ENCODE measurements at regions not wholly inside any gene's neighbourhood (a gene's known extent, or its start where the extent isn't known, plus 50 kb on each side); places are given as distances from the start of the nearest gene placed in this dataset.

GRCh38 chr9:22382331-22382730 lies 64.3 kb upstream of the DMRTA1 start:
- H3K9ac ChIP-seq: no peak overlapping the region
- no peaks in the 10 kb centered on the region for H3K36me3 ChIP-seq (ENCODE audit: insufficient read depth)
- no peak overlapping the region for H2AFZ ChIP-seq (ENCODE audit: low read depth)
- no peaks in the 10 kb centered on the region for H3K4me1 ChIP-seq (ENCODE audit: low read depth, poor library complexity, severe bottlenecking)
- no peak overlapping the region for H3K4me2 ChIP-seq
- H3K27ac ChIP-seq: no peak overlapping the region
- TF ChIP-seq, protein P1, sequence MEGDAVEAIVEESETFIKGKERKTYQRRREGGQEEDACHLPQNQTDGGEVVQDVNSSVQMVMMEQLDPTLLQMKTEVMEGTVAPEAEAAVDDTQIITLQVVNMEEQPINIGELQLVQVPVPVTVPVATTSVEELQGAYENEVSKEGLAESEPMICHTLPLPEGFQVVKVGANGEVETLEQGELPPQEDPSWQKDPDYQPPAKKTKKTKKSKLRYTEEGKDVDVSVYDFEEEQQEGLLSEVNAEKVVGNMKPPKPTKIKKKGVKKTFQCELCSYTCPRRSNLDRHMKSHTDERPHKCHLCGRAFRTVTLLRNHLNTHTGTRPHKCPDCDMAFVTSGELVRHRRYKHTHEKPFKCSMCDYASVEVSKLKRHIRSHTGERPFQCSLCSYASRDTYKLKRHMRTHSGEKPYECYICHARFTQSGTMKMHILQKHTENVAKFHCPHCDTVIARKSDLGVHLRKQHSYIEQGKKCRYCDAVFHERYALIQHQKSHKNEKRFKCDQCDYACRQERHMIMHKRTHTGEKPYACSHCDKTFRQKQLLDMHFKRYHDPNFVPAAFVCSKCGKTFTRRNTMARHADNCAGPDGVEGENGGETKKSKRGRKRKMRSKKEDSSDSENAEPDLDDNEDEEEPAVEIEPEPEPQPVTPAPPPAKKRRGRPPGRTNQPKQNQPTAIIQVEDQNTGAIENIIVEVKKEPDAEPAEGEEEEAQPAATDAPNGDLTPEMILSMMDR (conservative IDR thresholded peaks at IDR 0.05; ENCODE audit: low read depth, low read length): no peak
- no peak overlapping the region for H3K4me3 ChIP-seq (IDR thresholded peaks at IDR 0.05; ENCODE audit: insufficient read depth, low read depth, low read length)
- no peaks in the 10 kb centered on the region for H4K20me1 ChIP-seq (ENCODE audit: insufficient read depth)
- no peaks in the 10 kb centered on the region for H3K79me2 ChIP-seq (ENCODE audit: insufficient read depth, low read depth)
- no peaks in the 10 kb centered on the region for H3K27me3 ChIP-seq (ENCODE audit: insufficient read depth, low read depth)

GRCh38 chr9:22383718-22384117 lies 62.9 kb upstream of the DMRTA1 start:
- TF ChIP-seq, protein P1 (conservative IDR thresholded peaks at IDR 0.05; ENCODE audit: low read depth, low read length): no peak
- Histone ChIP-seq H3K27me3 (ENCODE audit: insufficient read depth, low read depth) (no peaks in the 10 kb centered on the region), H3K4me1 (ENCODE audit: low read depth, poor library complexity, severe bottlenecking) (no peaks in the 10 kb centered on the region), H2AFZ (ENCODE audit: low read depth) (no peak overlapping the region), H3K4me3 (IDR thresholded peaks at IDR 0.05; ENCODE audit: insufficient read depth, low read depth, low read length) (no peak overlapping the region), H3K79me2 (ENCODE audit: insufficient read depth, low read depth) (no peaks in the 10 kb centered on the region), H3K9ac (no peak overlapping the region), H3K27ac (no peak overlapping the region), H4K20me1 (ENCODE audit: insufficient read depth) (no peaks in the 10 kb centered on the region), H3K36me3 (ENCODE audit: insufficient read depth) (no peaks in the 10 kb centered on the region), H3K4me2 (no peak overlapping the region)

DNA sequence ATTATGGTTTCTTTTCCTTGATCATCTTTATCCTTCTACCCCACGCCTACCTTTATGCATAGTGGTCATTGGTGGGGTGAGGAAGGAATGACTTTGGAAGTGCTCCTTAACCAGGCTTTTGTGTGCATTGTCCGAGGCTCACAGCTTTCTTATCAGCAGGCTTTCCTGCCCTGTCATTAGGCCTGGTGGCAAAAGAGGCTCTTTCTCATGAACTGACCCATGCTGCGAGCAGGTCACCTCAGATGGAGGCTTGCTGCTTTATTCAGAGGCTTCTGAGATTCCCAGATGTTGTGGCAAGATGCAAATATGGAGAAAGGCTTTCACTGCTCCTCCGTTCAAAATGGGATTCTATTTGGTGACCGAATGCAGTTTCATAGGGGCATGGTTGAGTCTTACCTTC lies 57.4 kb upstream of the DMRTA1 start:
- H3K4me3 ChIP-seq (IDR thresholded peaks at IDR 0.05; ENCODE audit: insufficient read depth, low read depth, low read length): no peak overlapping the region
- no peak overlapping the region for H3K27ac ChIP-seq
- H3K4me2 ChIP-seq: no peak overlapping the region
- no peaks in the 10 kb centered on the region for H3K79me2 ChIP-seq (ENCODE audit: insufficient read depth, low read depth)
- no peak overlapping the region for H3K9ac ChIP-seq
- H2AFZ ChIP-seq (ENCODE audit: low read depth): no peak overlapping the region
- H4K20me1 ChIP-seq (ENCODE audit: insufficient read depth): no peaks in the 10 kb centered on the region
- TF ChIP-seq, protein P1 (conservative IDR thresholded peaks at IDR 0.05; ENCODE audit: low read depth, low read length): no peak
- no peaks in the 10 kb centered on the region for H3K4me1 ChIP-seq (ENCODE audit: low read depth, poor library complexity, severe bottlenecking)
- no peaks in the 10 kb centered on the region for H3K27me3 ChIP-seq (ENCODE audit: insufficient read depth, low read depth)
- no peaks in the 10 kb centered on the region for H3K36me3 ChIP-seq (ENCODE audit: insufficient read depth)

DNA sequence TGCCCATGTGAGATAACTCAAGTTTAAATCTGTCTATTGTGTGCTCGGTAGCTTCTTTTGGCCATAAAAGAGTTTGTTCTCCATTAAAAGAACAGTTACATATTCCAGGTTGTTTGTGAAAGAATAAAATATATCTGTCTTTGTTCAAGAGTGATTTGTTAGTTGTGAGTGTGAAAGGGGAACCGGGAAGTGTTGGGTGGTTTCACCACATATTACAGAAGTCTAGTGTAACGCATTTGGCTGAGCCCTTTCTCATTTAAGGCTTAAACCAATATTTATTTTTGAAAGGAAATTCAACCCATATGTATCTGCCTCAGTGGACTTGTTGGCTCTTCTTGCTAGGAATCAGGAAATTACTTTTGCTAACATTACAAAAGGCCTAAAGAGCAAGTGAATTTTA lies 54.1 kb upstream of the DMRTA1 start:
- TF ChIP-seq, protein P1 (conservative IDR thresholded peaks at IDR 0.05; ENCODE audit: low read depth, low read length): no peak
- no peaks in the 10 kb centered on the region for H3K27me3 ChIP-seq (ENCODE audit: insufficient read depth, low read depth)
- H3K9ac ChIP-seq: no peak overlapping the region
- no peaks in the 10 kb centered on the region for H4K20me1 ChIP-seq (ENCODE audit: insufficient read depth)
- H3K27ac ChIP-seq: no peak overlapping the region
- no peaks in the 10 kb centered on the region for H3K4me1 ChIP-seq (ENCODE audit: low read depth, poor library complexity, severe bottlenecking)
- H3K4me3 ChIP-seq (IDR thresholded peaks at IDR 0.05; ENCODE audit: insufficient read depth, low read depth, low read length): no peak overlapping the region
- H3K36me3 ChIP-seq (ENCODE audit: insufficient read depth): no peaks in the 10 kb centered on the region
- H3K79me2 ChIP-seq (ENCODE audit: insufficient read depth, low read depth): no peaks in the 10 kb centered on the region
- H2AFZ ChIP-seq (ENCODE audit: low read depth): no peak overlapping the region
- H3K4me2 ChIP-seq: no peak overlapping the region
